ENCODE measurements at regions not wholly inside any gene's neighbourhood (a gene's known extent, or its start where the extent isn't known, plus 50 kb on each side); places are given as distances from the start of the nearest gene placed in this dataset.
A peak's percentile ranks its signal among the peaks of the same experiment; 100 is the strongest.

- H3K4me1 ChIP-seq (ENCODE audit: insufficient read depth, low read length), result peaks cover 11% of the 10 kb centered on the region
- DNase-seq, result no peak
- H3K9me3 ChIP-seq (ENCODE audit: low read length), result peaks cover 5% of the 10 kb centered on the region
- peaks cover 0 to 8% (median 0%) of the 10 kb centered on the region in 3 donors for H3K36me3 Mint-ChIP-seq
- no peak overlapping the region for H3K27ac ChIP-seq (ENCODE audit: low read depth, low read length)
- no peaks in the 10 kb centered on the region for H3K36me3 ChIP-seq (ENCODE audit: insufficient read depth, low read length)
- no peak overlapping the region for H3K4me3 ChIP-seq (ENCODE audit: low read length)
- CTCF ChIA-PET, result no interaction called here
- H3K27ac Mint-ChIP-seq, result peak overlapping the region in 1 of 8 donors; percentile 66
- H3K27me3 ChIP-seq (ENCODE audit: insufficient read depth, low read length, poor library complexity, severe bottlenecking), result no peaks in the 10 kb centered on the region
- H3K4me1 Mint-ChIP-seq, result peaks cover 5 to 30% (median 19%) of the 10 kb centered on the region in 3 donors
- POLR2A ChIA-PET, result no interaction called here
- H3K9me3 Mint-ChIP-seq, result peaks cover 0 to 6% (median 0%) of the 10 kb centered on the region in 5 donors
- no peak overlapping the region for H3K4me3 Mint-ChIP-seq
- H3K27me3 Mint-ChIP-seq, result peaks cover 0 to 6% of the 10 kb centered on the region in 2 donors
Measured at GRCh38 chr2:136363900-136364299, 246.0 kb upstream of the CXCR4 start.

- H3K4me3 Mint-ChIP-seq, result no peak overlapping the region
- H3K27ac Mint-ChIP-seq, result peak overlapping the region in 1 of 8 donors; percentile 66
- H3K36me3 Mint-ChIP-seq, result peaks cover 0 to 8% (median 0%) of the 10 kb centered on the region in 3 donors
- Histone ChIP-seq H3K36me3 (ENCODE audit: insufficient read depth, low read length) (no peaks in the 10 kb centered on the region), H3K4me1 (ENCODE audit: insufficient read depth, low read length) (peaks cover 11% of the 10 kb centered on the region), H3K27me3 (ENCODE audit: insufficient read depth, low read length, poor library complexity, severe bottlenecking) (no peaks in the 10 kb centered on the region), H3K27ac (ENCODE audit: low read depth, low read length) (no peak overlapping the region), H3K9me3 (ENCODE audit: low read length) (peaks cover 5% of the 10 kb centered on the region), H3K4me3 (ENCODE audit: low read length) (no peak overlapping the region)
- H3K4me1 Mint-ChIP-seq, result peaks cover 5 to 30% (median 19%) of the 10 kb centered on the region in 3 donors
- peaks cover 0 to 6% of the 10 kb centered on the region in 2 donors for H3K27me3 Mint-ChIP-seq
- ChIA-PET POLR2A (no interaction called here), CTCF (no interaction called here)
- no peak for DNase-seq
- peaks cover 0 to 6% (median 0%) of the 10 kb centered on the region in 5 donors for H3K9me3 Mint-ChIP-seq
Measured at GRCh38 chr2:136363470-136363869, 245.5 kb upstream of the CXCR4 start.

- Histone ChIP-seq H3K4me3 (ENCODE audit: low read length) (no peak overlapping the region), H3K9me3 (ENCODE audit: low read length) (peaks cover 5% of the 10 kb centered on the region), H3K36me3 (ENCODE audit: insufficient read depth, low read length) (no peaks in the 10 kb centered on the region), H3K27me3 (ENCODE audit: insufficient read depth, low read length, poor library complexity, severe bottlenecking) (no peaks in the 10 kb centered on the region), H3K4me1 (ENCODE audit: insufficient read depth, low read length) (peaks cover 11% of the 10 kb centered on the region), H3K27ac (ENCODE audit: low read depth, low read length) (no peak overlapping the region)
- peaks cover 0 to 7% (median 0%) of the 10 kb centered on the region in 3 donors for H3K36me3 Mint-ChIP-seq
- CTCF ChIA-PET, result no interaction called here
- DNase-seq, result no peak
- peaks cover 5 to 30% (median 19%) of the 10 kb centered on the region in 3 donors for H3K4me1 Mint-ChIP-seq
- POLR2A ChIA-PET, result interaction anchor here (1.2 kb wide), 1 partner anchor 35 kb away, joined by 3 read pairs; no protein-coding TSS in a partner anchor
- H3K27ac Mint-ChIP-seq, result peak overlapping the region in 6 of 8 donors; percentile 1 to 66 (median 18)
- H3K27me3 Mint-ChIP-seq, result peaks cover 0 to 4% of the 10 kb centered on the region in 2 donors
- peaks cover 0 to 5% (median 0%) of the 10 kb centered on the region in 5 donors for H3K9me3 Mint-ChIP-seq
- H3K4me3 Mint-ChIP-seq, result peak overlapping the region in 1 of 7 donors; percentile 4
Measured at GRCh38 chr2:136362676-136363390, 244.9 kb upstream of the CXCR4 start.

- Histone ChIP-seq H3K4me1 (ENCODE audit: insufficient read depth, low read length) (peaks cover 11% of the 10 kb centered on the region), H3K9me3 (ENCODE audit: low read length) (no peaks in the 10 kb centered on the region), H3K27me3 (ENCODE audit: insufficient read depth, low read length, poor library complexity, severe bottlenecking) (no peaks in the 10 kb centered on the region), H3K36me3 (ENCODE audit: insufficient read depth, low read length) (no peaks in the 10 kb centered on the region), H3K27ac (ENCODE audit: low read depth, low read length) (no peak overlapping the region), H3K4me3 (ENCODE audit: low read length) (no peak overlapping the region)
- POLR2A ChIA-PET, result no interaction called here
- H3K9me3 Mint-ChIP-seq, result no peaks in the 10 kb centered on the region
- no peaks in the 10 kb centered on the region for H3K36me3 Mint-ChIP-seq
- peak overlapping the region in 1 of 8 donors; percentile 70 for H3K27ac Mint-ChIP-seq
- peaks cover 0 to 3% of the 10 kb centered on the region in 2 donors for H3K27me3 Mint-ChIP-seq
- H3K4me3 Mint-ChIP-seq, result no peak overlapping the region
- DNase-seq, result no peak
- peaks cover 5 to 30% (median 19%) of the 10 kb centered on the region in 3 donors for H3K4me1 Mint-ChIP-seq
- CTCF ChIA-PET, result no interaction called here
Measured at GRCh38 chr2:136361521-136361920, 243.6 kb upstream of the CXCR4 start.

- H3K27me3 ChIP-seq (ENCODE audit: insufficient read depth, low read length, poor library complexity, severe bottlenecking), result no peaks in the 10 kb centered on the region
- H3K27ac Mint-ChIP-seq, result peak overlapping the region in 3 of 8 donors; percentile 46 to 70 (median 47)
- peaks cover 5 to 30% (median 19%) of the 10 kb centered on the region in 3 donors for H3K4me1 Mint-ChIP-seq
- H3K4me1 ChIP-seq (ENCODE audit: insufficient read depth, low read length), result peaks cover 11% of the 10 kb centered on the region
- H3K9me3 ChIP-seq (ENCODE audit: low read length), result no peaks in the 10 kb centered on the region
- no peaks in the 10 kb centered on the region for H3K36me3 Mint-ChIP-seq
- peaks cover 0 to 3% of the 10 kb centered on the region in 2 donors for H3K27me3 Mint-ChIP-seq
- H3K36me3 ChIP-seq (ENCODE audit: insufficient read depth, low read length), result no peaks in the 10 kb centered on the region
- H3K27ac ChIP-seq (ENCODE audit: low read depth, low read length), result no peak overlapping the region
- H3K4me3 Mint-ChIP-seq, result no peak overlapping the region
- H3K9me3 Mint-ChIP-seq, result no peaks in the 10 kb centered on the region
- H3K4me3 ChIP-seq (ENCODE audit: low read length), result no peak overlapping the region
- ChIA-PET POLR2A (no interaction called here), CTCF (no interaction called here)
- DNase-seq, result no peak
Measured at GRCh38 chr2:136360790-136361189, 242.8 kb upstream of the CXCR4 start.

GRCh38 chr2:136359121-136359965 is 241.4 kb upstream of the CXCR4 start:
- CTCF ChIA-PET, result interaction anchor here (0.9 to 1.0 kb wide), 2 partner anchors 17 to 73 kb away, joined by 3 read pairs; no protein-coding TSS in a partner anchor
- Mint-ChIP-seq H3K4me1 (peaks cover 5 to 30% (median 19%) of the 10 kb centered on the region in 3 donors), H3K4me3 (no peak overlapping the region), H3K27ac (no peak overlapping the region), H3K36me3 (no peaks in the 10 kb centered on the region), H3K27me3 (no peaks in the 10 kb centered on the region), H3K9me3 (no peaks in the 10 kb centered on the region)
- Histone ChIP-seq H3K36me3 (ENCODE audit: insufficient read depth, low read length) (no peaks in the 10 kb centered on the region), H3K4me1 (ENCODE audit: insufficient read depth, low read length) (peaks cover 11% of the 10 kb centered on the region), H3K4me3 (ENCODE audit: low read length) (no peak overlapping the region), H3K27me3 (ENCODE audit: insufficient read depth, low read length, poor library complexity, severe bottlenecking) (no peaks in the 10 kb centered on the region), H3K9me3 (ENCODE audit: low read length) (no peaks in the 10 kb centered on the region), H3K27ac (ENCODE audit: low read depth, low read length) (no peak overlapping the region)
- DNase-seq, result no peak
- POLR2A ChIA-PET, result no interaction called here

- Histone ChIP-seq H3K4me1 (ENCODE audit: insufficient read depth, low read length) (peaks cover 10% of the 10 kb centered on the region), H3K36me3 (ENCODE audit: insufficient read depth, low read length) (no peaks in the 10 kb centered on the region), H3K27me3 (ENCODE audit: insufficient read depth, low read length, poor library complexity, severe bottlenecking) (no peaks in the 10 kb centered on the region), H3K27ac (ENCODE audit: low read depth, low read length) (no peak overlapping the region), H3K9me3 (ENCODE audit: low read length) (no peaks in the 10 kb centered on the region), H3K4me3 (ENCODE audit: low read length) (no peak overlapping the region)
- CTCF ChIA-PET, result interaction anchor here (1.0 to 1.3 kb wide), 2 partner anchors 73 to 483 kb away, joined by 3 read pairs; no protein-coding TSS in a partner anchor
- DNase-seq, result no peak
- H3K27me3 Mint-ChIP-seq, result no peaks in the 10 kb centered on the region
- H3K9me3 Mint-ChIP-seq, result no peaks in the 10 kb centered on the region
- POLR2A ChIA-PET, result no interaction called here
- peak overlapping the region in 2 of 8 donors; percentile 28 to 38 for H3K27ac Mint-ChIP-seq
- no peaks in the 10 kb centered on the region for H3K36me3 Mint-ChIP-seq
- H3K4me1 Mint-ChIP-seq, result peaks cover 5 to 24% (median 13%) of the 10 kb centered on the region in 3 donors
- H3K4me3 Mint-ChIP-seq, result no peak overlapping the region
Measured at GRCh38 chr2:136358576-136358975, 240.6 kb upstream of the CXCR4 start.

- DNase-seq, result no peak
- Mint-ChIP-seq H3K4me1 (peaks cover 0 to 8% (median 0%) of the 10 kb centered on the region in 3 donors), H3K36me3 (no peaks in the 10 kb centered on the region), H3K9me3 (no peaks in the 10 kb centered on the region), H3K27me3 (no peaks in the 10 kb centered on the region), H3K27ac (peak overlapping the region in 3 of 8 donors; percentile 12 to 59 (median 52)), H3K4me3 (no peak overlapping the region)
- no peak overlapping the region for H3K27ac ChIP-seq (ENCODE audit: low read depth, low read length)
- CTCF ChIA-PET, result interaction anchor here (1.3 to 1.9 kb wide), 2 partner anchors 19 to 482 kb away, joined by 3 to 4 read pairs; no protein-coding TSS in a partner anchor
- H3K4me3 ChIP-seq (ENCODE audit: low read length), result no peak overlapping the region
- no peaks in the 10 kb centered on the region for H3K4me1 ChIP-seq (ENCODE audit: insufficient read depth, low read length)
- H3K36me3 ChIP-seq (ENCODE audit: insufficient read depth, low read length), result no peaks in the 10 kb centered on the region
- no peaks in the 10 kb centered on the region for H3K9me3 ChIP-seq (ENCODE audit: low read length)
- POLR2A ChIA-PET, result no interaction called here
- H3K27me3 ChIP-seq (ENCODE audit: insufficient read depth, low read length, poor library complexity, severe bottlenecking), result no peaks in the 10 kb centered on the region
Measured at GRCh38 chr2:136357007-136357380, 239.0 kb upstream of the CXCR4 start.

All from CD8-positive, alpha-beta memory T cell (primary cell).